GM12873 (cell line): ENCODE measurements at regions not wholly inside any gene's neighbourhood (a gene's known extent, or its start where the extent isn't known, plus 50 kb on each side); places are given as distances from the start of the nearest gene placed in this dataset.

ENCODE experiments used
- TF ChIP-seq, protein P1 (sequence below): IDR thresholded peaks from 2 replicates; pipeline ENCODE4 v1.5.1; 2012; ENCODE audit warnings: low read depth, mild to moderate bottlenecking, moderate library complexity, low read length, control low read depth; ENCODE audit not compliant: insufficient read depth; ENCODE audit errors: missing control alignments

DNA sequence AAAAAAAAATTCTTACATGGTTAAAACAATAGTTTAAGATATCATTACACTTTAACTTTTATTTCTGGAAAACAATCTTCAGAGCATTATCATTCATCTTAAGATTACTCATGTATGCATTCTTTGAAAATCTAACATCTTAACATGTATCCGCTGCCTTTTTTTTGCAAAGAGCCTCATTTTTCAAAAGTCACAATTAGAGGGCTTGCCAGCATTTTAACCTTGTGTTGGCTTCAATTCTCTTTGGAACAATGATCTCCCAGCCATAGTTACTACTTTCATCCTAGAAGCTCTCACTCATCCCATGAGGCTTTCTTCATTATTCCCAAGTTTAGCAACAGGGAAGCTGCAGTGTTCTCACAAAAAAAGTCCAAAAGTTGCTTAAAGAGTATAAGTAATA is 330.8 kb downstream of the BCKDHB start:
- TF ChIP-seq, protein P1, sequence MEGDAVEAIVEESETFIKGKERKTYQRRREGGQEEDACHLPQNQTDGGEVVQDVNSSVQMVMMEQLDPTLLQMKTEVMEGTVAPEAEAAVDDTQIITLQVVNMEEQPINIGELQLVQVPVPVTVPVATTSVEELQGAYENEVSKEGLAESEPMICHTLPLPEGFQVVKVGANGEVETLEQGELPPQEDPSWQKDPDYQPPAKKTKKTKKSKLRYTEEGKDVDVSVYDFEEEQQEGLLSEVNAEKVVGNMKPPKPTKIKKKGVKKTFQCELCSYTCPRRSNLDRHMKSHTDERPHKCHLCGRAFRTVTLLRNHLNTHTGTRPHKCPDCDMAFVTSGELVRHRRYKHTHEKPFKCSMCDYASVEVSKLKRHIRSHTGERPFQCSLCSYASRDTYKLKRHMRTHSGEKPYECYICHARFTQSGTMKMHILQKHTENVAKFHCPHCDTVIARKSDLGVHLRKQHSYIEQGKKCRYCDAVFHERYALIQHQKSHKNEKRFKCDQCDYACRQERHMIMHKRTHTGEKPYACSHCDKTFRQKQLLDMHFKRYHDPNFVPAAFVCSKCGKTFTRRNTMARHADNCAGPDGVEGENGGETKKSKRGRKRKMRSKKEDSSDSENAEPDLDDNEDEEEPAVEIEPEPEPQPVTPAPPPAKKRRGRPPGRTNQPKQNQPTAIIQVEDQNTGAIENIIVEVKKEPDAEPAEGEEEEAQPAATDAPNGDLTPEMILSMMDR = no peak

DNA sequence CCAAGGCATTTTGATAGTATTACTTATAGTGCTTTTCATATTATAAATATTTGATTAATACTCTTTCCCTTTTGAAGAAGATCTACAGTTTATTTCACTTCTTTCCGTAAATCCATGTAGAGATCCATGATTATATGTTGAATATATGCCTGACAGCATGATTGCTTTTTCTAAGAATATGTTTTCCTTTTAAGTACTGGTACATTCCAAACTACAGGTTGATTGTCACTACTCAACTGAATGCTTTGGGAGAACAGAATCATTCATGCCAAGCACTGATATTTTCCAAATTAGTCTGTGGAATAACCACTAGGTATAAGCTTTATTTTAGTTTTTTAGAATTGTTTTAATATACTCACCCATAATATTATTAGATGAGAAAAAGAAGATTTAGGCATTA is 330.2 kb downstream of the BCKDHB start:
- TF ChIP-seq, protein P1 = no peak

- TF ChIP-seq, protein P1 = no peak
Measured at GRCh38 chr6:80435457-80435856, 329.0 kb downstream of the BCKDHB start.

DNA sequence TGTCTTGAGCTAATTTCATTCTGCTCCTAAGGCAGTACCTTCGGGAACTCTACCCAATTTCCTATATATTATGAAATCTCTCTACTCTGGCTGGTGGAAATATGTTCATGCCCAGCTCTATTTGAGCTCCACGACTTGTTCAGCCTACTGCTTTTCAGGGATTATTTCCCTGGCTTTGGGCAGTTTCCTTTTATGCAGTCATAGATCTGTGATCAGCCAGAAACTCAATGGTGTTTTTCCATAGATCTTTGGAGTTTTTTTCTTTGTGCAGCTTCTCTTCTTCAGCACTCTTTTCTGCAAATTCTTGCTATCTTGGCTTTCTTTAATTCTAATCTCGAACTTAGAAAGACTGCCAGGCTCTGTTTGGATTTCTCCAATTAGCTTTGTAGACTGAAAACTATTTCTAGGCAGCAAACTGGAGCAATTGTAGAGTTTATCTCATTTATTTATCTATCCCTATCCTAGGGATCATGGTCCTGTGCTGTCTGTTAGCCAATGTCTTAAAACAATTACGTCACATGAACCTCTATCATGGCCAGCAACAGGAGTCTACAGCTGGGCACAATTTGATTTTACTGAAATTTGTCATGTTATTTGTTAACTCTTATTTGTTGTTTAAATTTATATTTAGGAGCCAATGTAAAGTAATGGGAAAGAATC is 328.4 kb downstream of the BCKDHB start:
- TF ChIP-seq, protein P1 = no peak

GRCh38 chr6:80433673-80434025 is 327.2 kb downstream of the BCKDHB start:
- TF ChIP-seq, protein P1 = no peak

DNA sequence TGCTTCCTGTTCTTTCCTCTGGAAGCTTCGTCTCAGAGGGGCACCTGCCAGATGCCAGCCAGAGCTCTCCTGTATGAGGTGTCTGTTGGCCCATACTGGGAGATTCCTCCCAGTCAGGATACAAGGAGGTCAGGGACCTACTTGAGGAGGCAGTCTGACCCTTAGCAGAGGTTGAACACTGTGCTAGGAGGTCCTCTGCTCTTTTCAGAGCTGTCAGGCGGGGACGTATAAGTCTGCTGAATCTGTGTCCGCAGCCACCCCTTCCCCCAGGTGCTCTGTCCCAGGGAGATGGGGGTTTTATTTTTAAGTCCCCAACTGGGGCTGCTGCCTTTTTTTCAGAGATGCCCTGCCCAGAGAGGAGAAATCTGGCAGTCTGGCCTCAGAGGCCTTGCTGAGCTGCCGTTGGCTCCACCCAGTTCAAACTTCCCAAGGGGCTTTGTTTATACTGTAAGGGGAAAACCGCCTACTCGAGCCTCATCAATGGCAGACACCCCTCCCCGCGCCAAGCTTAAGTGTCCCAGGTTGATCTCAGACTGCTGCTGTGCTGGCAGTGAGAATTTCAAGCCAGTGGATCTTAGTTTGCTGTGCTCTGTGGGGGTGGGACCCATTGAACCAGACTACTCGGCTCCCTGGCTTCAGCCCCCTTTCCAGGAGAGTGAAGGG is 326.7 kb downstream of the BCKDHB start:
- TF ChIP-seq, protein P1 = no peak

DNA sequence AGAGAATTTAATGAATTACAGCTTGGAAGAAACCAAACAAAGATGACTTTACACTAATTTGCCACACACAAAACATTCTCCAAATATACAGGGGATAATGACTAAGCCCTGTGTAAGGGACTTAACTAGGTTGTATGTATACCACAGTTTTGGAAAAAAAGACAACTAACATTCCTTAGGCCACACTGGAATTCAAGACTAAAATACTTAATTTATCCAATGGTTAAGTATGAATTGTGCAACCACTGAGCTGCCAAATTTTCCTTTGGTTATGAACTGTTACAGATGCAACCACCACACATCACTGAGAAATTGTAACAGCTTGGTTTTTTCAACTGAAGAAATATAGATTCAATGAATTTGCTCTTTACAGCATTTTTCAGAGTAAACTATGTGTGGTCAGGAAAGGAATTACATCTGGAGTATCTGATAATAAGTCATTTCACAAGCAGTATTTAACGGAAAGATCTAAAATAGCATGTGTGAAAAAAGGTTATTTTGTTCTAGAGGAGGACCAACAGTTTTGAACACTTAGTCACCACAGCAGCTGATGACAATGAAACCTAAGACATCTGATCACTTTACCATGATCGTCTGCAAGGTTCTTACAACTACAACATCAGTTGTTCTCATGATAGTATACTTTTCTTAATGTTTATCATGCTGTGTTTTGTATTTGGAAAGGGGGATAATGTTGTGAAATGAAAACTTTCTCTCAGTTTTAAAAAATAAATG is 318.8 kb downstream of the BCKDHB start:
- TF ChIP-seq, protein P1 = no peak
